ENCODE measurements at regions not wholly inside any gene's neighbourhood (a gene's known extent, or its start where the extent isn't known, plus 50 kb on each side); places are given as distances from the start of the nearest gene placed in this dataset.
"Not testable (repeated sequence)": the region's sequence is repeated elsewhere in the genome, so short reads cannot be mapped to it uniquely, and the experiment has no call there.

- no peak for DNase-seq
Measured at GRCh38 chrX:73940893-73941470, 88.5 kb upstream of the XIST start.

- peak; percentile 57 to 62 for DNase-seq
Measured at GRCh38 chrX:73937843-73938242, 85.3 kb upstream of the XIST start.

GRCh38 chrX:73932522-73932921 lies 80.0 kb upstream of the XIST start:
- DNase-seq: no peak

- DNase-seq: no peak
Measured at GRCh38 chrX:73930300-73930699, 77.8 kb upstream of the XIST start.

- DNase-seq: no peak
Measured at GRCh38 chrX:73922856-73923455, 70.4 kb upstream of the XIST start.

- DNase-seq: no peak
Measured at GRCh38 chrX:73916931-73917667, 64.6 kb upstream of the XIST start.

GRCh38 chrX:73916489-73916888 lies 64.0 kb upstream of the XIST start:
- DNase-seq: no peak

GRCh38 chrX:73914792-73915191 lies 62.3 kb upstream of the XIST start:
- not testable (repeated sequence) for DNase-seq

- DNase-seq: no peak
Measured at GRCh38 chrX:73913580-73913979, 61.1 kb upstream of the XIST start.

- not testable (repeated sequence) for DNase-seq
Measured at GRCh38 chrX:73911946-73912345, 59.4 kb upstream of the XIST start.

GRCh38 chrX:73905749-73906374 lies 53.3 kb upstream of the XIST start:
- not testable (repeated sequence) for DNase-seq

GRCh38 chrX:73903941-73904340 lies 51.4 kb upstream of the XIST start:
- peak; percentile 6 to 24 for DNase-seq

Data from inflammatory macrophage (primary cell).